Glutamatergic neuron (in vitro differentiated cells): ENCODE measurements at regions not wholly inside any gene's neighbourhood (a gene's known extent, or its start where the extent isn't known, plus 50 kb on each side); places are given as distances from the start of the nearest gene placed in this dataset.

ENCODE experiments used
- DNase-seq: peaks from one replicate; pipeline ENCODE4 v3.0.0; 2022
- H3K27ac Mint-ChIP-seq: one replicate; pipeline ENCODE4 v1.8.0; 2020; ENCODE audit warnings: mild to moderate bottlenecking, mixed read lengths, inconsistent platforms; ENCODE audit not compliant: unreplicated experiment
- H3K27me3 Mint-ChIP-seq: one replicate; pipeline ENCODE4 v1.8.0; 2020; ENCODE audit warnings: mild to moderate bottlenecking, moderate library complexity, mixed read lengths, inconsistent platforms; ENCODE audit not compliant: unreplicated experiment
- H3K36me3 Mint-ChIP-seq: one replicate; pipeline ENCODE4 v1.8.0; 2020; ENCODE audit warnings: mild to moderate bottlenecking, mixed read lengths, inconsistent platforms; ENCODE audit not compliant: unreplicated experiment
- H3K4me1 Mint-ChIP-seq: one replicate; pipeline ENCODE4 v1.8.0; 2020; ENCODE audit warnings: mild to moderate bottlenecking, low read depth, mixed read lengths, inconsistent platforms; ENCODE audit not compliant: unreplicated experiment
- H3K4me3 Mint-ChIP-seq: one replicate; pipeline ENCODE4 v1.8.0; 2020; ENCODE audit warnings: mild to moderate bottlenecking, mixed read lengths, inconsistent platforms; ENCODE audit not compliant: unreplicated experiment
- H3K9me3 Mint-ChIP-seq: one replicate; pipeline ENCODE4 v1.8.0; 2020; ENCODE audit warnings: mild to moderate bottlenecking, moderate library complexity, mixed read lengths, inconsistent platforms; ENCODE audit not compliant: unreplicated experiment
- CTCF ChIP-seq: fragments of 200-600 bp; sonication (generic); IDR thresholded peaks from one replicate; pipeline ENCODE4 v1.5.0; 2021; ENCODE audit not compliant: partially characterized antibody, unreplicated experiment

- H3K27ac Mint-ChIP-seq = no peak overlapping the region
- H3K27me3 Mint-ChIP-seq = peaks cover 3% of the 10 kb centered on the region
- H3K36me3 Mint-ChIP-seq = no peaks in the 10 kb centered on the region
- TF ChIP-seq CTCF = no peak
- no peaks in the 10 kb centered on the region for H3K4me1 Mint-ChIP-seq
- no peak for DNase-seq
- no peaks in the 10 kb centered on the region for H3K9me3 Mint-ChIP-seq
- H3K4me3 Mint-ChIP-seq = no peak overlapping the region
Measured at GRCh38 chr4:120524237-120524636, 398.3 kb downstream of the PRDM5 start.

GRCh38 chr4:120520761-120521160 is 401.8 kb downstream of the PRDM5 start:
- Mint-ChIP-seq H3K27ac (peak overlapping the region; percentile 4), H3K4me3 (no peak overlapping the region), H3K36me3 (no peaks in the 10 kb centered on the region), H3K9me3 (no peaks in the 10 kb centered on the region), H3K27me3 (peaks cover 3% of the 10 kb centered on the region), H3K4me1 (no peaks in the 10 kb centered on the region)
- DNase-seq = no peak
- TF ChIP-seq CTCF = no peak

- H3K4me3 Mint-ChIP-seq = no peak overlapping the region
- H3K4me1 Mint-ChIP-seq = no peaks in the 10 kb centered on the region
- DNase-seq = no peak
- H3K9me3 Mint-ChIP-seq = peaks cover 2% of the 10 kb centered on the region
- no peak for TF ChIP-seq CTCF
- no peaks in the 10 kb centered on the region for H3K36me3 Mint-ChIP-seq
- H3K27me3 Mint-ChIP-seq = peaks cover 3% of the 10 kb centered on the region
- no peak overlapping the region for H3K27ac Mint-ChIP-seq
Measured at GRCh38 chr4:120517966-120518365, 404.6 kb downstream of the PRDM5 start.

- no peak overlapping the region for H3K27ac Mint-ChIP-seq
- no peak overlapping the region for H3K4me3 Mint-ChIP-seq
- H3K4me1 Mint-ChIP-seq = no peaks in the 10 kb centered on the region
- no peak for TF ChIP-seq CTCF
- H3K27me3 Mint-ChIP-seq = peaks cover 1% of the 10 kb centered on the region
- no peak for DNase-seq
- H3K9me3 Mint-ChIP-seq = no peaks in the 10 kb centered on the region
- peaks cover 4% of the 10 kb centered on the region for H3K36me3 Mint-ChIP-seq
Measured at GRCh38 chr4:120509719-120510118, 412.8 kb downstream of the PRDM5 start.

- Mint-ChIP-seq H3K27ac (no peak overlapping the region), H3K4me1 (no peaks in the 10 kb centered on the region), H3K36me3 (peaks cover 4% of the 10 kb centered on the region), H3K9me3 (no peaks in the 10 kb centered on the region), H3K4me3 (no peak overlapping the region), H3K27me3 (peaks cover 1% of the 10 kb centered on the region)
- no peak for DNase-seq
- no peak for TF ChIP-seq CTCF
Measured at GRCh38 chr4:120509222-120509621, 413.3 kb downstream of the PRDM5 start.
